HG03432 (cell line): ENCODE measurements at regions not wholly inside any gene's neighbourhood (a gene's known extent, or its start where the extent isn't known, plus 50 kb on each side); places are given as distances from the start of the nearest gene placed in this dataset.
A peak's percentile ranks its signal among the peaks of the same experiment; 100 is the strongest.
"Not testable (repeated sequence)": the region's sequence is repeated elsewhere in the genome, so short reads cannot be mapped to it uniquely, and the experiment has no call there.

Experiments
- ATAC-seq: cut with Tn5 transposase; IDR thresholded peaks from one replicate; pipeline ENCODE4 v1.9.1; 2021; ENCODE audit warnings: mild to moderate bottlenecking, moderate library complexity; ENCODE audit not compliant: unreplicated experiment

DNA sequence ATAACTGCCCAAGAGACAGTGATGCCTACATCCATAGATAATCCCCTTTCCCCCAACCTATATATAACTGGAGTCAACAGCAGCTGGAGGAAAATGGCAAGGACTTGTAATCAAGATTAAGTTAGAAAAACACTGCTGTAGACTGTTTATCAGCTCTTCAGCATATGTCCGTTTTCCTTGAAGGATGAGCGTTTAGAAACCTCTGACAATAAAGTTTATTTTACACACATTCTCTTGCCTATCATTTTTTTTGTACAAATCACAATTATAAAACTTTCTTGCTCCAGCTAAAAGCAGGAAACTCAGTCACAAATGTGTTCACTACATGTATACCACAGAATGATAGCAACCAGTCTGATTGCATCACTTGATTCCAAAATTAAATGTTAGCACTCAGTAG, 50.8 kb downstream of the PPIAL4G start:
- not testable (repeated sequence) for ATAC-seq

DNA sequence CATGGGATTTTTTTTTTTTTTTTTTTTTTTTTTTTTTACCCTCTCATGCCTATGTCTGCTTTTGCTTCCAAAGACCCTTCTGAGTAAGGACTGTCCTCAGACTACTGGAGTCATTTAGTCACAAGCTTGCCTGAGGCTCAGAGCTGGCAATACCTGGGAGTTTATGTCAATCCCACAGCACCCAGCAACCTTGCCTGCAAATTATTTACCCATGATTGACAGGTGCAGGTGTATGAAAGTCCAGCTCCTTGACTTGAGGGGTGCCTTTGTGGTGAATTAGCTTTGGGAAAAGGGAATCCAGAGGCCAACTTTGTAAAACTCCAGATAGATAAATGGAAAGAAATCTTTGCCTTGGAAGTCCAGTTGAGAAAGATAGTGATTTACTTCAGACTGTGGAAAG, 53.2 kb downstream of the PPIAL4G start:
- not testable (repeated sequence) for ATAC-seq

DNA sequence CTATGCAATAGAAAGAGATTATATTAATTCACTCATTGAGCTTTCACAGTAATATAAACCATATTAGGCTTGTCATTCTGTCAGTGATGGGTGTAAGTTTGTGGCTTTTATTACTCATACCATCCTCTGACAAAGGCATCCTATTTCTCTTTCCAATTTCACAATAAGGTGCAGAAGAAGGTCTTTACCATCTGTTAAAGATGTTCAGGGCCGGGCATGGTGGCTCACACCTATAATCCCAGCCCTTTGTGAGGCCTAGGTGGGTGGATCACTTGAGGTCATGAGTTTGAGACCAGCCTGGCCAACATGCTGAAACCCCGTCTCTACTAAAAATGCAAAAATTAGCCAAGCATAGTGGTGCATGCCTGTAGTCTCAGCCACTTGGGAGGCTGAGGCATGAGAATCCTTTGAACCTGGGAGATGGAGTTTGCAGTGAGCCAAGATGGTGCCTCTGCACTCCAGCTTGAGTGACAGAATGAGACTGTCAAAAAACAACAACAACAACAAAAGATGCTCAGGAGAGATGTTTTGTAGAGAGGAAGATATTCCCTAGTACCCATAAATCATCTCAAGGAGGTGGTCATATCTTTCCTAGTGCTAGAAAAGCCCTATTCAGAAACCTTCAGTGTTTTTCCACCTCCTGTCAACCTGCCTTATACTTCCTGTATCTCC, 56.0 kb downstream of the PPIAL4G start:
- ATAC-seq: not testable (repeated sequence)

GRCh38 chr1:148426385-148426784, 56.7 kb downstream of the PPIAL4G start:
- not testable (repeated sequence) for ATAC-seq

- not testable (repeated sequence) for ATAC-seq
Observed at GRCh38 chr1:148424143-148425003, 58.7 kb downstream of the PPIAL4G start.

- not testable (repeated sequence) for ATAC-seq
Observed at GRCh38 chr1:148422921-148423320, 60.2 kb downstream of the PPIAL4G start.

- not testable (repeated sequence) for ATAC-seq
Observed at GRCh38 chr1:148417241-148417640, 65.9 kb downstream of the PPIAL4G start.

DNA sequence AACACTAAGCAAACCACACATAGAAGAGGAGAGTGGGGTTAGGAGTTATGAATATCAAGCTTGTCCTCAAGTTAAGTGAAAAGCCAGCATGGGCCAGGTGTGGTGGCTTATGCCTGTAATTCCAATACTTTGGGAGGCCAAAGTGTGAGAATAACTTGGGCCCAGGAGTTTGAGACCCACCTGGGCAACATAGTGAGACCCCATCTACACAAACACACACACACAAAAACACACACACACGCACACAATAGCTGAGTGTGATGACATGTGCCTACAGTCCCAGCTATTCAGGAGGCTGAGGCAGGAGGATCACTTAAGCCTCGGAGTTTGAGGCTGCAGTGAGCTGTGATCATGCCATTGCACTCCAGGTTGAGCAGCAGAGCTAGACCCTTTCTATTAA, 69.7 kb downstream of the PPIAL4G start:
- not testable (repeated sequence) for ATAC-seq

GRCh38 chr1:148404786-148405568, 78.1 kb downstream of the PPIAL4G start:
- not testable (repeated sequence) for ATAC-seq

- not testable (repeated sequence) for ATAC-seq
Observed at GRCh38 chr1:148403925-148404324, 79.2 kb downstream of the PPIAL4G start.

DNA sequence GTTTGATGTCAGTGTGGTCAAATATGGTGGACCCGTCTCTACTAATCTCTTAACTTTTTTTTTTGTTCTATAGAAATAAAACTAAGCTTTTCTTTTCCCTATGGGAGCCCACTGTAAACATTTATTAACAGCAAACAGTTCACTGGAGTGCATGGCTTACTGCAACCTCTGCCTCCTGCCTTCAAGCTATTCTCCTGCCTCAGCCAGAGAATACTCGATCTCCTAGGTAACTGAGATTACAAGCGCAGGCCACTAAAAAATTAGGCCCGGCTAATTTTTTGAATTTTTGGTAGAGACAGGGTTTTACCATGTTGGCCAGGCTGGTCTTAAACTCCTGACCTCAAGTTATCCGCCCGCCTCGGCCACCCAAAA, 80.0 kb downstream of the PPIAL4G start:
- not testable (repeated sequence) for ATAC-seq

GRCh38 chr1:148402152-148403084, 80.7 kb downstream of the PPIAL4G start:
- ATAC-seq: peak; percentile 93

DNA sequence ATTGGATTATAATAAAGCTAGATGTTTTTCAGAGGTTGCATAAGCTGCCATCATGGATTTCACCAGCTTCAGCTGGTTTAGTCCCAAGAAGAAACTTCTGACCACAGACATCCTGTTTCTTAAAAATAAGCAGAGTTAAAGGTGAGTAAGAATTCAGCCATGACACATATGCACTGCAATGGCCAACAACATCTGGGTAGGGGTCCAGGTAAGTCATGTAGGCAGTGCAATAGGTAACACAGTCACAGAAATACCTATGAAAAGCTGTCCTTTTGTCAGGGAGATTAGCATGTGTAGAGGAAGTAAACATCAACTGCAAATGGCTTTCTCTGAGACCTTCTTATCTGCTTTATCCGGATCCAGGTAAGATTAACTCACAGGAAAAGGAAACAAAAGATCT, 85.6 kb downstream of the PPIAL4G start:
- not testable (repeated sequence) for ATAC-seq

DNA sequence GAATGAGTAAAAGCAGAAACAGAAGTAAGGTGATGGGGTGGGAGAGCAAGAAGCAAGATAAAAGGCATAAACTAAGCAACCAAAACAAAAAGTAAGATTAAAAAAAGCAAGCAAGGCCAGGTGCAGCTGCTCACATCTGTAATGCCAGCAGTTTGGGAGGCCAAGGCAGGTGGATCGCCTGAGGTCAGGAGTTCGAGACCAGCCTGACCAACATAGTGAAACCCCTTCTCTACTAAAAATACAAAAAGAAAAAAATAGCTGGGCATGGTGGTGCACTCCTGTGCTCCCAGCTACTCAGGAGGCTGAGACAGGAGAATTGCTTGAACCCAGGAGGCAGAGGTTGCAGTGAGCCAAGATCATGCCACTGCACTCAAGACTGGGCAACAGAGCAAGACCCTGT, 90.6 kb downstream of the PPIAL4G start:
- ATAC-seq: not testable (repeated sequence)

GRCh38 chr1:148391323-148391722, 91.8 kb downstream of the PPIAL4G start:
- not testable (repeated sequence) for ATAC-seq

- no peak for ATAC-seq
Observed at GRCh38 chr1:148389027-148389339, 94.1 kb downstream of the PPIAL4G start.

DNA sequence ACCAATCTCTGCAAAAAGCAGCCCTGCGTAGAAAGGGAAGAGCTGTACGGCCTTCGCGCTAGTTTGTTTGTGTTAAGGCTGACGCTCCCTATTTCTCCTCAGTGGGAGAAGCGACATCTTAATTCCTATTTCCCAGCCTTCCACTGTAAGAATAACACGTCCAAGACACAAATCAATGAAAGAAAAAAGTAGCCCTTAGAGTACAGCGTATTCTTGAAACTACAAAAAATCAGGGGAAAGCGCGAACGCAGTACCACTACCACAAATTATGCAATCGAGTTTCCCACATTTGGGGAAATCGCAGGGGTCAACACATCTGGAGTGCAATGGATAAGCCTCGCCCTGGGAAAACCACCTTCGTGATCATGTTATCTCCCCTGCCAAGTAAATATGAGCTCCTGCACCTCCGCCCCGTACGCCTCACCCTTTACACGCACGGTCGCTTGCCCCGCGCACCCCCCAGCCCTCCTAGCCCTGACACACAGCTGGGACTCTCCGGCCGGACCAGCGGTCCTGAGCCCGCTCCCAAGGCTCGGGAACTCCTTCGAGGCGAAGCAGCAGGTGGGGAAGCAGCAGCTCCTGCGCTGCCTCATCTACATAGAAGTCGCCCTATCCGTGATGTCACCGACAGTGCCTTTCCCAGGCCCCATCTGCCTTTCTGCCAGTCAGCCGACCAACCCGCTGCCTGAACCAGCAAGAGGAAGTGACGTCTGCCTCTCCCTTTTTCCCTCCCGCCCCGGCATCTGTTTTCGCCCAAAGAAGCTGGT, 94.7 kb downstream of the PPIAL4G start:
- ATAC-seq: peak; percentile 84

- not testable (repeated sequence) for ATAC-seq
Observed at GRCh38 chr1:148387949-148388259, 95.2 kb downstream of the PPIAL4G start.

- not testable (repeated sequence) for ATAC-seq
Observed at GRCh38 chr1:148387122-148387948, 95.8 kb downstream of the PPIAL4G start.
